Tibial nerve (tissue), 4 donors: ENCODE measurements at regions not wholly inside any gene's neighbourhood (a gene's known extent, or its start where the extent isn't known, plus 50 kb on each side); places are given as distances from the start of the nearest gene placed in this dataset.

Experiments
- DNase-seq, 2 donors: peaks; one replicate each; pipeline ENCODE4 v3.0.0-alpha.2; 2019; ENCODE audit warnings: low spot score in 2 of 2
- H3K27ac ChIP-seq, 4 donors: fragments of 200-600 bp; sonication (generic) in 3 of 4; one replicate each; pipeline ENCODE4 v1.5.1; 2017 to 2019; ENCODE audit warnings: mild to moderate bottlenecking in 1 of 4
- H3K27me3 ChIP-seq, 2 donors: fragments of 200-600 bp; sonication (generic) in 1 of 2; one replicate each; pipeline versions ENCODE4 v1.5.1 to v1.6.0; 2017 to 2019
- H3K36me3 ChIP-seq, 3 donors: fragments of 200-600 bp; sonication (generic); one replicate each; pipeline ENCODE4 v1.5.1; 2018 to 2019
- H3K4me1 ChIP-seq, 4 donors: fragments of 200-600 bp; sonication (generic) in 3 of 4; one replicate each; pipeline ENCODE4 v1.5.1; 2017 to 2019
- H3K4me3 ChIP-seq, 4 donors: fragments of 200-600 bp; sonication (generic) in 3 of 4; one replicate each; pipeline ENCODE4 v1.5.1; 2017 to 2019; ENCODE audit warnings: mild to moderate bottlenecking in 1 of 4, moderate library complexity in 1 of 4
- H3K9me3 ChIP-seq, 4 donors: fragments of 200-600 bp; sonication (generic) in 3 of 4; one replicate each; pipeline ENCODE4 v1.5.1; 2017 to 2019
- EP300 ChIP-seq, 2 donors: sonication (generic); formaldehyde crosslinking; IDR thresholded peaks; one replicate each; pipeline ENCODE4 v1.6.1; 2017; ENCODE audit warnings: antibody characterized with exemption in 2 of 2, mild to moderate bottlenecking in 1 of 2
- POLR2A ChIP-seq, 2 donors: fragments of 450-650 bp; IDR thresholded peaks; one replicate each; pipeline ENCODE4 v1.6.1; 2017; ENCODE audit warnings: antibody characterized with exemption in 2 of 2, mild to moderate bottlenecking in 2 of 2, moderate library complexity in 2 of 2
- WGBS, 2 donors: methylation state at CpG; one replicate each; pipeline ENCODE4 v1.1.5; 2018; 5-methylcytosine and 5-hydroxymethylcytosine counted together
- TF ChIP-seq, protein P1 (sequence below), 5 experiments: fragments of 200-600 bp in 3 of 5; fragments of 450-650 bp in 2 of 5; sonication (generic) in 3 of 5; IDR thresholded peaks; one replicate each; pipeline ENCODE4 v1.5.1; 2016 to 2019; ENCODE audit warnings: antibody characterized with exemption in 5 of 5, mild to moderate bottlenecking in 3 of 5, moderate library complexity in 2 of 5

DNA sequence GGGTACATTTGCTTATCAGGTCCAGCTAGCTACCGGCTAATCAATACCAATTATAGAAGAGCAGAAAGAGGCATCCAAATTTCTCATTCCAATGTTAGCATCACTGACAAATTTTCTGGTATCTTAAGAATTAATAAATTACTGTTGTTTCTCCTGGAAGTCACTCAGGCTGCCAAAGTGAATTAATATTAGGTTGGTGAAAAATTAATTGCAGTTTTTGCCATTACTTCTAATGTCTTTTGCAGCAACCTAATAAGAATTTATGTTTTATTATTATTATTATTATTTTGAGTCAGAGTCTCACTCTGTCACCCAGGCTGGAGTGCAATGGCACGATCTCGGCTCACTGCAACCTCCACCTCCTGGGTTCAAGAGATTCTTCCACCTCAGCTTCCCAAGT is 979.9 kb downstream of the TYW1 start:
- no peak overlapping the region for H3K4me3 ChIP-seq
- no peaks in the 10 kb centered on the region for H3K27me3 ChIP-seq
- no peak for DNase-seq
- H3K36me3 ChIP-seq, result no peaks in the 10 kb centered on the region
- 94 to 96% methylated on average over 3 of the region's 3 CpGs for WGBS, 2 donors
- H3K27ac ChIP-seq, result no peak overlapping the region
- TF ChIP-seq EP300 (IDR thresholded peaks at IDR 0.05) (no peak), POLR2A (IDR thresholded peaks at IDR 0.05) (no peak)
- TF ChIP-seq, protein P1, sequence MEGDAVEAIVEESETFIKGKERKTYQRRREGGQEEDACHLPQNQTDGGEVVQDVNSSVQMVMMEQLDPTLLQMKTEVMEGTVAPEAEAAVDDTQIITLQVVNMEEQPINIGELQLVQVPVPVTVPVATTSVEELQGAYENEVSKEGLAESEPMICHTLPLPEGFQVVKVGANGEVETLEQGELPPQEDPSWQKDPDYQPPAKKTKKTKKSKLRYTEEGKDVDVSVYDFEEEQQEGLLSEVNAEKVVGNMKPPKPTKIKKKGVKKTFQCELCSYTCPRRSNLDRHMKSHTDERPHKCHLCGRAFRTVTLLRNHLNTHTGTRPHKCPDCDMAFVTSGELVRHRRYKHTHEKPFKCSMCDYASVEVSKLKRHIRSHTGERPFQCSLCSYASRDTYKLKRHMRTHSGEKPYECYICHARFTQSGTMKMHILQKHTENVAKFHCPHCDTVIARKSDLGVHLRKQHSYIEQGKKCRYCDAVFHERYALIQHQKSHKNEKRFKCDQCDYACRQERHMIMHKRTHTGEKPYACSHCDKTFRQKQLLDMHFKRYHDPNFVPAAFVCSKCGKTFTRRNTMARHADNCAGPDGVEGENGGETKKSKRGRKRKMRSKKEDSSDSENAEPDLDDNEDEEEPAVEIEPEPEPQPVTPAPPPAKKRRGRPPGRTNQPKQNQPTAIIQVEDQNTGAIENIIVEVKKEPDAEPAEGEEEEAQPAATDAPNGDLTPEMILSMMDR (IDR thresholded peaks at IDR 0.05), result no peak
- peaks cover 0 to 22% (median 0%) of the 10 kb centered on the region in 4 donors for H3K9me3 ChIP-seq
- H3K4me1 ChIP-seq, result no peaks in the 10 kb centered on the region

DNA sequence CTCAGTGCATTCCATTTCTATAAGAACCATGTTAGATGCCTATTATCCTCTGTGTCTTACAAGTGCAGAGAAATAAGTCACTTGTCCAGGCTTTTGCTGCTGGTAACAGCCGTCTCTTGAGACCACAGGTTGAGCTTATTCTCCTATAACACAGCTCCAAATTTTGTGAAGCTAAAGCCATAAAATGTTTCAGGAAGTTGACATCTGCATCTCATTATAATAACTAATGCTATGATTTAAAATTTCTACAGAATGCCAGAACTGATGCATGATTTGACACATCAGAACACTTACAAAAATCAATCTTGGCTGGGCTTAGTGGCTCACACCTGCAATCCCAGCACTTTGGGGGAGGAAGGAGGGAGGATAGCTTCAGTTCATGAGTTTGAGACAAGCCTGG is 986.9 kb downstream of the TYW1 start:
- 47 to 62% methylated on average over 1 of the region's 1 CpG for WGBS, 2 donors
- Histone ChIP-seq H3K4me1 (no peaks in the 10 kb centered on the region), H3K27me3 (no peaks in the 10 kb centered on the region), H3K9me3 (peaks cover 0 to 29% (median 0%) of the 10 kb centered on the region in 4 donors), H3K4me3 (no peak overlapping the region), H3K36me3 (no peaks in the 10 kb centered on the region), H3K27ac (no peak overlapping the region)
- no peak for DNase-seq
- TF ChIP-seq POLR2A (IDR thresholded peaks at IDR 0.05) (no peak), EP300 (IDR thresholded peaks at IDR 0.05) (no peak)
- TF ChIP-seq, protein P1 (IDR thresholded peaks at IDR 0.05), result no peak

DNA sequence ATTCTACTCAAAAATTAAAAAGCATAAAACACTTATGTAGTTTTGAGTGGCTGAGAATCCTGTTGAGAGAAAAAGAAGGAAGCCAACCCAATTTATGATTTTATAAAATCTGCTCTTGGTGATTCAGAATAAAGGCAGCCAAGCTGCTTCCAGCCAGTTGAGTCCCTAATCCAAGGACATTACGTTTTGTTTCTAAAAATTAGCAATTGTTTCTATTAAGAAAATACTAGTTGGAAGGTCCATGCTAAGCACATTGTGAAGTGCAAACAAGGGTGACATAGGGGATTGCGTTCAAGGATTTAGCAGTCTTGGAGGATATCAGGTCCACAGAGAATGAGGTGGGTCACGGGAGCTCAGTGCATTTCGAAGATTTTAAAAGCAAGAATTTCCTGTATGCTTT is 987.7 kb downstream of the TYW1 start:
- DNase-seq, result no peak
- Histone ChIP-seq H3K4me1 (no peaks in the 10 kb centered on the region), H3K36me3 (no peaks in the 10 kb centered on the region), H3K4me3 (no peak overlapping the region), H3K27ac (no peak overlapping the region), H3K9me3 (peaks cover 0 to 20% (median 0%) of the 10 kb centered on the region in 4 donors), H3K27me3 (no peaks in the 10 kb centered on the region)
- TF ChIP-seq, protein P1 (IDR thresholded peaks at IDR 0.05), result no peak
- TF ChIP-seq EP300 (IDR thresholded peaks at IDR 0.05), result no peak
- TF ChIP-seq POLR2A (IDR thresholded peaks at IDR 0.05), result no peak
- WGBS, 2 donors, result 67 to 70% methylated on average over 4 of the region's 4 CpGs

DNA sequence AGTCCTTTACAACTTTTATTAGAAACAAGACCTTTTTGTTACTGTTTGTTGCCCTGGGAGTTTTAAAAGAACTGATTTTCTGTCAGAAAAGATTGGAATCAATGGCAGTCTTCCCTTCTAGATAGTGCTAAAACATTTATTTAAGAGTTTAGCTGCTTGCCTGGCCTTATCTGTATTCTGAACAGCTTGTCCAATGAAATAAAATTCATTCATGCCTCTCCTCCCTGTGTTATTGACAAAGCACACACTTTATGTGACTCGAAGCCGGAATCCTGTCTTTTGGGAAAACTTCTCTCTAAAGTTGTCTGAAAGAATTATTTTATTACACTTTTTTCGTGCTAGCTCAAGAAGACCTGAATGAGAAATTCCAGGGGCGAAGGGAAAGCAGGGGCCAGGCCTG is 992.5 kb downstream of the TYW1 start:
- H3K4me1 ChIP-seq, result peaks cover 0 to 7% (median 0%) of the 10 kb centered on the region in 4 donors
- DNase-seq, result no peak

DNA sequence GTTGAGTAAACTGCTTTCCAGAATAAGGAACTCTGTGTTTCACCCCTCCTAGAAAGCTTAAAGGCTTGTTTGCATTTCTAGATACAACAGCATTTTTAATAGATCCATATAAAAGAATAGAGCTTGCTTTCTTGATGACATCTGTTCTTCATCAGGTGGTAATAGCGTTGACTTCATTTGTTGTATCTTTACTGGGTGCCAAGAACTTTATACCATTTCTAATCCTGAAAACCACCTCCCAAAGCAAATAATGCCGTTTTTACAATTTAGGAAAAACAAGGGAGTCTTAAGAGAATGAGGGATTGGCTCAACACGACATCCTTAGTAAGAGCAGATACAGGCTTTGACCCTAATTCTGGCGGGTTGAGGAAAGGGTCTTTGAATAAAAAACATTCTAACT is 993.4 kb downstream of the TYW1 start:
- Histone ChIP-seq H3K36me3 (no peaks in the 10 kb centered on the region), H3K27me3 (no peaks in the 10 kb centered on the region), H3K27ac (no peak overlapping the region), H3K9me3 (no peaks in the 10 kb centered on the region), H3K4me1 (peaks cover 0 to 7% (median 0%) of the 10 kb centered on the region in 4 donors), H3K4me3 (no peak overlapping the region)
- no peak for DNase-seq
- WGBS, 2 donors, result 20 to 25% methylated on average over 4 of the region's 4 CpGs
- TF ChIP-seq EP300 (IDR thresholded peaks at IDR 0.05) (no peak), POLR2A (IDR thresholded peaks at IDR 0.05) (no peak)
- TF ChIP-seq, protein P1 (IDR thresholded peaks at IDR 0.05), result no peak

More for the DNA sequence above, 992.5 kb downstream of the TYW1 start:
- Histone ChIP-seq H3K4me3 (no peak overlapping the region), H3K36me3 (no peaks in the 10 kb centered on the region), H3K27me3 (no peaks in the 10 kb centered on the region), H3K27ac (no peak overlapping the region), H3K9me3 (no peaks in the 10 kb centered on the region)
- TF ChIP-seq POLR2A (IDR thresholded peaks at IDR 0.05) (no peak), EP300 (IDR thresholded peaks at IDR 0.05) (no peak)
- WGBS, 2 donors, result 36 to 54% methylated on average over 4 of the region's 4 CpGs

DNA sequence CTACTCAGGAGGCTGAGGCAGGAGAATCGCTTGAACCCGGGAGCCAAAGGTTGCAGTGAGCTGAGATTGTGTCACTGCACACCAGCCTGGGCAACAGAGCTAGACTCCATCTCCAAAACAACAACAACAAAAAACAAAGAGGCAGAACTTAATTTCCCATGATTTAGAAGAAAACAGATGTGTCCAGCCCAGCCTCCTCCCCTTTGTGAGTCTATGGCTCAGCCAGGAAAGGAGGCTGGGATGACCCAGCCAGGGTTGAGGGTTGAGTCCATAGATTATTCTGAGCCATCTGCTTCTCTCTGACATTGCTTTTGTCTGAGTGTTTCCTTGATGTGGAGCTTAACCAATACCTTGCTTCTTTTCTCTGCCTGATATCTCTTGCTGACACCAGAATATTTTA is 994.1 kb downstream of the TYW1 start:
- DNase-seq, result no peak
- H3K27me3 ChIP-seq, result no peaks in the 10 kb centered on the region
- no peak overlapping the region for H3K4me3 ChIP-seq
- TF ChIP-seq, protein P1 (IDR thresholded peaks at IDR 0.05), result no peak
- TF ChIP-seq EP300 (IDR thresholded peaks at IDR 0.05), result no peak
- no peak for TF ChIP-seq POLR2A (IDR thresholded peaks at IDR 0.05)
- no peak overlapping the region for H3K27ac ChIP-seq
- peaks cover 0 to 7% (median 0%) of the 10 kb centered on the region in 4 donors for H3K4me1 ChIP-seq
- WGBS, 2 donors, result 81 to 92% methylated on average over 2 of the region's 2 CpGs
- no peaks in the 10 kb centered on the region for H3K9me3 ChIP-seq
- H3K36me3 ChIP-seq, result no peaks in the 10 kb centered on the region
